Medulla oblongata (tissue), 1 donor: ENCODE measurements at regions not wholly inside any gene's neighbourhood (a gene's known extent, or its start where the extent isn't known, plus 50 kb on each side); places are given as distances from the start of the nearest gene placed in this dataset.
"Not testable (repeated sequence)": the region's sequence is repeated elsewhere in the genome, so short reads cannot be mapped to it uniquely, and the experiment has no call there.

Source experiments
- DNase-seq: peaks from one replicate; pipeline ENCODE4 v3.0.0-alpha.2; 2015; ENCODE audit errors: extremely low spot score

- no peak for DNase-seq
These were observed 435.7 kb downstream of the EFNB2 start for GRCh38 chr13:106099765-106100164.

GRCh38 chr13:106098778-106099177, 436.7 kb downstream of the EFNB2 start:
- no peak for DNase-seq

- DNase-seq, result no peak
These were observed 438.8 kb downstream of the EFNB2 start for GRCh38 chr13:106096661-106097092.

GRCh38 chr13:106095919-106096318, 439.5 kb downstream of the EFNB2 start:
- no peak for DNase-seq

GRCh38 chr13:106095406-106095805, 440.1 kb downstream of the EFNB2 start:
- DNase-seq, result no peak

GRCh38 chr13:106090001-106090400, 445.5 kb downstream of the EFNB2 start:
- DNase-seq, result no peak

- peak; percentile 52 for DNase-seq
These were observed 446.0 kb downstream of the EFNB2 start for GRCh38 chr13:106089261-106089980.

GRCh38 chr13:106088085-106088484, 447.4 kb downstream of the EFNB2 start:
- no peak for DNase-seq

GRCh38 chr13:106087201-106087600, 448.3 kb downstream of the EFNB2 start:
- DNase-seq, result no peak

- peak; percentile 80 for DNase-seq
These were observed 451.7 kb downstream of the EFNB2 start for GRCh38 chr13:106083620-106084350.

GRCh38 chr13:106081221-106081620, 454.2 kb downstream of the EFNB2 start:
- DNase-seq, result not testable (repeated sequence)

GRCh38 chr13:106078191-106078590, 457.3 kb downstream of the EFNB2 start:
- no peak for DNase-seq

- DNase-seq, result no peak
These were observed 458.4 kb downstream of the EFNB2 start for GRCh38 chr13:106077017-106077416.

GRCh38 chr13:106072014-106072413, 463.4 kb downstream of the EFNB2 start:
- DNase-seq, result no peak

GRCh38 chr13:106063591-106064313, 471.7 kb downstream of the EFNB2 start:
- DNase-seq, result no peak

GRCh38 chr13:106061781-106062180, 473.7 kb downstream of the EFNB2 start:
- DNase-seq, result no peak

- DNase-seq, result no peak
These were observed 478.6 kb downstream of the EFNB2 start for GRCh38 chr13:106056851-106057250.

- DNase-seq, result no peak
These were observed 483.2 kb downstream of the EFNB2 start for GRCh38 chr13:106052200-106052767.

GRCh38 chr13:106049171-106049570, 486.3 kb downstream of the EFNB2 start:
- DNase-seq, result no peak

GRCh38 chr13:106048386-106048785, 487.1 kb downstream of the EFNB2 start:
- no peak for DNase-seq

GRCh38 chr13:106047859-106048258, 487.6 kb downstream of the EFNB2 start:
- no peak for DNase-seq

- DNase-seq, result no peak
These were observed 492.4 kb downstream of the EFNB2 start for GRCh38 chr13:106042996-106043581.
